GM12891 (cell line): ENCODE measurements at regions not wholly inside any gene's neighbourhood (a gene's known extent, or its start where the extent isn't known, plus 50 kb on each side); places are given as distances from the start of the nearest gene placed in this dataset.

Experiments used
- PAX5 ChIP-seq: IDR thresholded peaks from 2 replicates; pipeline ENCODE4 v1.6.1; 2011; ENCODE audit warnings: low read length, moderate library complexity, mild to moderate bottlenecking; ENCODE audit not compliant: insufficient read depth, severe bottlenecking
- POLR2A ChIP-seq: IDR thresholded peaks from 2 replicates; pipeline ENCODE4 v1.6.1; 2011; ENCODE audit warnings: low read depth, low read length, control low read depth
- POLR2AphosphoS5 ChIP-seq: IDR thresholded peaks from 2 replicates; pipeline ENCODE4 v1.6.1; 2011; ENCODE audit warnings: low read depth, low read length, control low read depth

- no peak for TF ChIP-seq POLR2A
- TF ChIP-seq POLR2AphosphoS5: no peak
- TF ChIP-seq PAX5: no peak
These were observed 312.0 kb downstream of the ALDH8A1 start for GRCh38 chr6:134637847-134638437.
